HT-29 (cell line): ENCODE measurements at regions not wholly inside any gene's neighbourhood (a gene's known extent, or its start where the extent isn't known, plus 50 kb on each side); places are given as distances from the start of the nearest gene placed in this dataset.

ENCODE experiments used
- DNase-seq: peaks from one replicate; pipeline ENCODE4 v3.0.0-alpha.2; 2015; ENCODE audit warnings: low spot score

- DNase-seq: no peak
Measured at GRCh38 chrX:20863649-20864048, 510.6 kb upstream of the CNKSR2 start.

DNA sequence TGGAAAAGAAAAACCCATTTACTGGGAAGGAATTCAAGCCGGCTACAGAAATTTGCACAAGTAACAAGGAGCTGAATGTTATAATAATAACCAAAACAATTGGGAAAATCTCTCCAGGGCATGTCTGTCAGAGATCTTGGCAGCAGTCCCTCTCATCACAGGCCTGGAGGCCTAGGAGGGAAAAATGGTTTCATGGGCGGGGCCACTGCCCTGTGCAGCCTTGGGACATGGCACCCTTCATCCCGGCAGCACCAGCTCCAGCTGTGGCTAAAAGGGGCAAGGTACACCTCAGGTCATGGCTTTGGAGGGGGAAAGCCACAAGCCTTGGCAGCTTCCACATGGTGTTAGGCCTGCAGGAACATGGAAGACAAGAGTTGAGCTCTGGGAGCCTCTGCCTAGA lies 513.1 kb upstream of the CNKSR2 start:
- DNase-seq: no peak

DNA sequence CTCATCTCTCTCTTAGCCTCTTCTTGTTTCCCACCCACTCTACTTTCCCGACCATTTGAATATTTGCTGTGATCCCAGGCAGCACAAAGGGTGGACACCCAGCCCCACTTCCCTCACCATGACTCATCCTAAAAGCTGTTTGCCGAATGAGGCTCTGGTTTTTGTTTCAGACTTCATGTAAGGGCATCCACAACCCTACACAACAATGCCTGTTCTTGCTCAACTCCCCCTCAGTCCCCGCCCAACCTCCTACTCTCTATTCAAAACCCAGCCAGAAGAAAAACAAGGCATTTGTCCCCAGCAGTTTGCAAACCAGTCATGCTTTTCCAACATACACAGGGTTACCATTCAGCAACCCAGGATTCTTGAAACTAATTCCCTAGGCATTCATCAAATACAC lies 516.5 kb upstream of the CNKSR2 start:
- DNase-seq: no peak

DNA sequence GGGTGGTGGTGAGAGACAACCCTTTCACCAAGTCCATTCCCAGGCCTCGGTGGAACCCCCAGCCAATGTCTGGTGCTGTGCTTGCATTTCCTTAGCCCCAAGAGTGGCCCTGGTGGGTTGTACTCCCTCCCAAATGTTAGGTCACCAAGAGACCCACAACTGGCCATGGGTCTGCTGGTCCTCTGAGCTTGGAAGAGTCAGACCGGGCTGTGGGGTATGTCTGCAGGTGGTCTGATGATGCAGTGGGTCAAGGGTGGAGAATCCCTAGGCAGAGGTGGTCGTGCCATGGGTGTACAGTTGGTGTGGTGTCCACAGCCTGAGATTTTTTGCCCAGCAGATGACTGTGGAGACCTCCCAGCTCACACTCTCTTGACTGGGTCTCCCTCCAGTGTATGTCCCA lies 535.7 kb upstream of the CNKSR2 start:
- no peak for DNase-seq

DNA sequence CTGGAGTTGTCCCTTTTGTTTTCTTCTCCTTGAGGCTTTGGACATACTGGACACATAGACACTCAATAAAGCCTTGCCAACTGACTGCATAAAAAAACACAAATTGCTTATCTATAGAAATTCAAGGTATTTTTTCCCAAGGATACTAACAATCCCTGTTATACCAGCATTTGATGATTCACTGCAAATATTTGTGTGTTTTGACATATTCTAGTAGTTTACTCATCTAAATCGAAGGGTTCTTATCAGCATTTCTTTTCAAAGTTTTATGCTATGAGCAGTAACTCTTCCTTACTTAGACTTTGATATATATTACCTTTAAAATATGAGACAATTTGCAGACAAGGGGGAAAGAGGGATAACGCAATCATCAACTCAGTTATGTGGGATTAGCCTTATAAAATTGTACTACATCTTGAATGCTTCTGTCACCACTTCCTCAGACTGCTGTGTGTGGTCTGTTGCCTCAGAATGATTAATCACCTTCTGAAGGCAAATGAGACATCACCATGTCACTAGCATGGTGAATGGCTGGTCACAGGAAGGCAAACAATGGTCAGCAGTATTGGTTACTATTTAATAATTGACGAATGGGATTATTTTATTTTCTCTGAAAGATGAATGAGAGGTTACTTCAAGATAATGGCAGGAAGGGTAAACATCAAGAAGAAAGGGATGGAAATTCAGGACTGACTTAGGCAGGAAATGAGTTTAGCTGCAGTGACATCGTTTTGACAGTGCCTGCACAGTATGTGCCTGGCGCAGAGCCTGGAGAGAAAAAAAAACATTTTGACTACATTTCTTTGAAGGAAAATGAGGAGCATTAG lies 544.3 kb upstream of the CNKSR2 start:
- DNase-seq: peak; percentile 20

- no peak for DNase-seq
Measured at GRCh38 chrX:20825984-20826383, 548.2 kb upstream of the CNKSR2 start.

- no peak for DNase-seq
Measured at GRCh38 chrX:20803971-20804370, 537.3 kb upstream of the RPS6KA3 start.

DNA sequence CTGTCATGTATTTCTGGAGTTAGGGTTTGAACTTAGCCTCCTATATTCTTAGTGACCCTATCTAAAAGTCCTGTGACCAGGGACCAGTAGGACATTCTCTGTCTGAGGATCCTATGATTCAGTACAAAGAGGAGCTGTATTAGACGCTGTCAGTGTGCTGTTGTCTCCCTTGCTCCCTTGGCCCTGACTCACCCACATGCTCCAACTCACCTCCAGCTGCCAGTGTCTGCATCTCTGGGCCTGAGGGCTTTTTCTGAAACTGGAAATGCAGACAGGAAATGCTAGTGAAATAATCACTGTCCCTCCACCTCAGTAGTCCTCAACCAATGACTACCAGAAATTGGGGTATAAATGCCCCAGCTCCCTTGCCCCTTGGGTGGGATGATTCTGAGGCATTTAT lies 535.3 kb upstream of the RPS6KA3 start:
- DNase-seq: no peak

- no peak for DNase-seq
Measured at GRCh38 chrX:20796450-20796849, 529.7 kb upstream of the RPS6KA3 start.

DNA sequence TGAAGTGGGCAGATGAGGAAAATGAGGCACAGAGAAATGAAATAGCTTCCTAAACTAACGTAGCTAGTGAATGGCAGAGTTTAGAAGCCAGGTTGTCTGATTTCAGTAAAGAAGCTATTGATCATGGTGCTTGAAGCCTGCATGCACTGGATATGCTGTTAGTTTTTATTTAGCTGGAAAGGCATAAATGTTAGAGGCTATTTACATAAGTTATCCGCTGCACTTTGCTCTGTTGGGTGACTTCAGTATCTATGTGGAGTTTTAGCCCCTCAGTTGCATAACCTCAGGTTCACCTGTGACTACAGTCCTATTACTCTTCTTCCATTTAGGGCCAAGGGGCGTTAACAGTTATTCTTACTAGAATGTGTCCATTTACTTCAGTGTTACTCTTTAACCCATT lies 522.4 kb upstream of the RPS6KA3 start:
- DNase-seq: no peak

- no peak for DNase-seq
Measured at GRCh38 chrX:20767346-20767745, 500.6 kb upstream of the RPS6KA3 start.

- DNase-seq: no peak
Measured at GRCh38 chrX:20756585-20756984, 489.9 kb upstream of the RPS6KA3 start.

DNA sequence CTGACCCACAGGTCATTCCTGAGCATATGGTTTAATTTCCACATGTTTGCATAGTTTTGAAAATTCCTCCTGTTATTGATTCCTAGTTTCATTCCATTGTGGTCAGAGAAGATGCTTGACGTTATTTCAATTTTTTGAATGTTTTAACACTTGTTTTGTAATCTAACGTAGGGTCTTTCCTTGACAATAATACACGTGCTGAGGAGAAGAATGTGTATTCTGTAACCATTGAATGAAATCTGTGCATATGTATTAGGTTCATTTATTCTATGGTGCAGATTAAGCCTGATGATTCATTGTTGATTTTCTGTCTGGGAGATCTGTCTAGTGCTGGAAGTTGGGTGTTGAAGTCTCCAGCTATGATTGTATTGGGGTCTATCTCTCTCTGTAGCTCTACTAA lies 486.4 kb upstream of the RPS6KA3 start:
- no peak for DNase-seq

- DNase-seq: no peak
Measured at GRCh38 chrX:20746690-20747089, 480.0 kb upstream of the RPS6KA3 start.

DNA sequence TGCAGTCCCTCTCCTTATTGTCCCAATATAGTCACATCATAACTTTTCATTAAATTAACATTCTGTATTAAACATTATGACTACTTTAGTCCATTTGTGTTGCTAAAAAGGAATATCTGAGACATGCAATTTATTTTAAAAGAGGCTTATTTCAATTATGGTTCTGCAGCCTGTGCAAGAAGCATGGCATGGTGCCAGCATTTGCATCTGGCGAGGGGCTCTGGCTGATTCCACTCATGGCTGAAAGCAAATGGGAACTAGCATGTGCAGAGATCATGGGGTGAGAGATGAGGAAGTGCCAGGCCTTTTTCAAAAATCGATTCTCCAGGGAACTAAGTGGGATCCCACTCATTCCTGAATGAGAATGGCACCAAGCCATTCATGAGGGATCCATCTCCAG lies 476.3 kb upstream of the RPS6KA3 start:
- no peak for DNase-seq

DNA sequence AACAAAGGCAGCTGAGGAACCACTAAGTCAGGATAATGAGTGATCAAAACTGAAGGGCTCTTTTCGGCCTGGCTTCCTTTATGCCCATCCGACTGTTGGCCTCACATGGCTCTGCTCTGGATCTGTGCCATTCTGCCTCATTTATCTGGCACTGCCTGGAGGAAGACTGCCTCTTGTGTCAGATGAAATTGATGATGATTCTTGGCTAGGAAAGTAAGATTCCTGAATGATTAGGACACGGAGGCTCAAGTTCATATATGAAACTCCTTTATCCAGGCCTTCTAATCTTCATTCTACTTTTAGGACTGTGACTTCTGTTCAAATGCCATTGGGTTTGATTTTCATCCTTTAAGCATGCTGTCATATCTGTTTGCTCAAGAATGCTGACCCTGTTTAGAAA lies 475.4 kb upstream of the RPS6KA3 start:
- no peak for DNase-seq

GRCh38 chrX:20740443-20740842 lies 473.7 kb upstream of the RPS6KA3 start:
- peak; percentile 20 for DNase-seq

DNA sequence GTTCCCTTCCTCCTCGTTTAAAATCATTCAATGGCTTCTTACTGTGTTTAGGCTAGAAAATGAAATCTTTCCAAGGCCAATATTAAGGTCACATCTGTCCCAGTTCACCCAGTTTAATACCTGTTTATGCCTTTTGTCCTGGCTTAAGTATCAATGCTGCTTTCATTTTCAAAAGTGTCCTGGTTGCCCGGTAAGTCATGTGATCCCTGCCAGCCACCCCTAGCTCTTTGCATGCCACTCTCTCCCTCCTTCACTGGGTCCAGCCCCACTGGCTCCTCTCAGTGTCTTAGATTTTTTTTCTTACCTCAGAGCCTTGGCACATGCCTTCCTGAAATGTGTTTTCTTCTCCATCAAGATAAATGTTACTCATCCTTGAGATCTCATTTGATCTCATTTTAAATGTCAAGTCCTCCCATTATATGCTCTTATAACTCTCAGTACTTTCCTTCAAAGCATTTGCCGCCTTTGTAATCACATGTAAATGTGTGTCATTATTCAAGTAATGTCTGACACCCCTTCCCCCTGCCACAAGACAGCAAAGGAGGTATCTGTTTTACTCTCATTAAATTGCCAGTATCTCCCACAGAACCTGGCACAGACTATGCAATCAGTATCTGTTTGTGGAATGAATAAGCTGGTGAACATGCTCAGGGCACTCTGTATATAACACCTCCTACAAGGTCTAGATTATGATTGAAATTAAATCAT lies 472.5 kb upstream of the RPS6KA3 start:
- no peak for DNase-seq

- peak; percentile 26 for DNase-seq
Measured at GRCh38 chrX:20729416-20729815, 462.7 kb upstream of the RPS6KA3 start.

GRCh38 chrX:20727447-20727846 lies 460.7 kb upstream of the RPS6KA3 start:
- DNase-seq: peak; percentile 22

GRCh38 chrX:20720954-20721626 lies 454.4 kb upstream of the RPS6KA3 start:
- no peak for DNase-seq

DNA sequence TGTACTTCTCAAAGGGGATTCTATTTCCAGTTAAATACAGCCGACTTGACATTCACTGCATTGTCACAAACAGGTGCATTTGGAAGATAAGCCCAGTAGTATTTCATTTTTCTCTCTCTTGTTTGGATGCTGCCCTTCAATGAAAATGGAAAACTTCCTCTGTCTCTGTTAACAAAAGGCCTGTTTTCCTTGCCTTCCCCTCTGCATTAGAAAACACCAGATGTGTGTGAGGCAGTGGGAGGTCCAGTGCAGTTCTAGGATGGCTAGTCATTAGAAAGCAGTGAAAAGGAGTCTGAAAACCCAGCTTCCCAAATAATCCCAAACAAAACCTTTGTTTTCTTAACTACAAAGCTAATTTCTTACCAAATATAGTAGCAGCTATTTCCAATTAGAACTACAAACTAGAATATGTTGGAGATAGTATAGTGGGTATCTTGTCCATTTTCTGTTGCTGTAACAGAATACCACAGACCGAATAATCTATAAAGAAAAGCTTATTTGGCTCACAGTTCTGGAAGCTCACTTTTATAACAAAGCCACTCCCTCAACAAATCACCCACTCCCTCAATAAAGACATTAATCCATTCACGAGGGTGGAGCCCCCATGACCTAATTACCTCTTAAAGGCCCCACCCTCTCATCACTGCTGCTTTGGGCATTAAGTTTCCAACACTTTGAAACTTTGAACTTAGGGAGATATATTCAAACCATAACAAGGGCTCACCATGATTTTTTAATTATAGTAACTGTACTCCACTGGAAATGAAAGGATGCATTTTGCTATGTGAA lies 452.1 kb upstream of the RPS6KA3 start:
- no peak for DNase-seq
